GM12878 (cell line): ENCODE measurements at regions not wholly inside any gene's neighbourhood (a gene's known extent, or its start where the extent isn't known, plus 50 kb on each side); places are given as distances from the start of the nearest gene placed in this dataset.

Experiments
- MXI1 ChIP-seq: fragments of 150-350 bp; IDR thresholded peaks from 2 replicates; pipeline ENCODE4 v1.6.1; 2011; ENCODE audit warnings: low read depth, mild to moderate bottlenecking, inconsistent platforms, low read length, improper control_type of control experiment
- POLR2A ChIP-seq: IDR thresholded peaks from 2 replicates; pipeline ENCODE4 v1.6.1; 2011; ENCODE audit warnings: low read depth, mild to moderate bottlenecking, low read length
- TF ChIP-seq, protein P1 (sequence below), 3 experiments: IDR thresholded peaks in 2 of 3; conservative IDR thresholded peaks in 1 of 3; 2 replicates each; pipeline ENCODE4 v1.5.1; 2011; ENCODE audit warnings: low read depth in 3 of 3, low read length in 3 of 3, mild to moderate bottlenecking in 3 of 3, control low read depth in 2 of 3, moderate library complexity in 2 of 3, inconsistent platforms in 1 of 3, mixed read lengths in 1 of 3; ENCODE audit not compliant: control insufficient read depth in 2 of 3, insufficient read depth in 1 of 3; ENCODE audit errors: extremely low read depth in 1 of 3
- TF ChIP-seq, protein P2 (sequence below): fragments of 450-650 bp; IDR thresholded peaks from 2 replicates; pipeline ENCODE4 v1.6.1; 2017; ENCODE audit warnings: borderline replicate concordance

DNA sequence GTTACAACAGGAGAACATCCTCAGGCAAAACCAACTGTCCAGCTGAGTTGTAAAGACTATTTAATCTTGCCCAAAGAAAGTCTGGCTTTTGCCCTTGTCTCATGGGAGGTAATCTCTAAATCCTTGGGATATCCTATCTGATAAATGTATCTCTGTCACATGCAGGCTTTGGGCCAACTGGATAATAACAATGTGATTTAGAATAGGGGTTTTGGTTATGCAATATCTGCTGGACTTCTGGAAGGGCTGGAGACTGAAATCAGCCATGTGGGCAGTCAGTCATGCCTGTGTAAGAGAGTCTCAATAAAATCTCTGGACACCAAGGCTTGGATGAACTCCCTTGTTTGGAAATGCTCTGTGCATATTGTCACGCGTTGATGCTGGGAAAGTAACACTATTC is 56.3 kb upstream of the PRL start:
- no peak for TF ChIP-seq POLR2A
- TF ChIP-seq, protein P1, sequence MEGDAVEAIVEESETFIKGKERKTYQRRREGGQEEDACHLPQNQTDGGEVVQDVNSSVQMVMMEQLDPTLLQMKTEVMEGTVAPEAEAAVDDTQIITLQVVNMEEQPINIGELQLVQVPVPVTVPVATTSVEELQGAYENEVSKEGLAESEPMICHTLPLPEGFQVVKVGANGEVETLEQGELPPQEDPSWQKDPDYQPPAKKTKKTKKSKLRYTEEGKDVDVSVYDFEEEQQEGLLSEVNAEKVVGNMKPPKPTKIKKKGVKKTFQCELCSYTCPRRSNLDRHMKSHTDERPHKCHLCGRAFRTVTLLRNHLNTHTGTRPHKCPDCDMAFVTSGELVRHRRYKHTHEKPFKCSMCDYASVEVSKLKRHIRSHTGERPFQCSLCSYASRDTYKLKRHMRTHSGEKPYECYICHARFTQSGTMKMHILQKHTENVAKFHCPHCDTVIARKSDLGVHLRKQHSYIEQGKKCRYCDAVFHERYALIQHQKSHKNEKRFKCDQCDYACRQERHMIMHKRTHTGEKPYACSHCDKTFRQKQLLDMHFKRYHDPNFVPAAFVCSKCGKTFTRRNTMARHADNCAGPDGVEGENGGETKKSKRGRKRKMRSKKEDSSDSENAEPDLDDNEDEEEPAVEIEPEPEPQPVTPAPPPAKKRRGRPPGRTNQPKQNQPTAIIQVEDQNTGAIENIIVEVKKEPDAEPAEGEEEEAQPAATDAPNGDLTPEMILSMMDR (IDR thresholded peaks at IDR 0.05 in 2 of 3, conservative IDR thresholded peaks at IDR 0.05 in 1 of 3; ENCODE audit: control insufficient read depth in 2 of 3, extremely low read depth in 1 of 3, insufficient read depth in 1 of 3, low read depth in 3 of 3, low read length in 3 of 3), result no peak
- no peak for TF ChIP-seq MXI1
- TF ChIP-seq, protein P2, sequence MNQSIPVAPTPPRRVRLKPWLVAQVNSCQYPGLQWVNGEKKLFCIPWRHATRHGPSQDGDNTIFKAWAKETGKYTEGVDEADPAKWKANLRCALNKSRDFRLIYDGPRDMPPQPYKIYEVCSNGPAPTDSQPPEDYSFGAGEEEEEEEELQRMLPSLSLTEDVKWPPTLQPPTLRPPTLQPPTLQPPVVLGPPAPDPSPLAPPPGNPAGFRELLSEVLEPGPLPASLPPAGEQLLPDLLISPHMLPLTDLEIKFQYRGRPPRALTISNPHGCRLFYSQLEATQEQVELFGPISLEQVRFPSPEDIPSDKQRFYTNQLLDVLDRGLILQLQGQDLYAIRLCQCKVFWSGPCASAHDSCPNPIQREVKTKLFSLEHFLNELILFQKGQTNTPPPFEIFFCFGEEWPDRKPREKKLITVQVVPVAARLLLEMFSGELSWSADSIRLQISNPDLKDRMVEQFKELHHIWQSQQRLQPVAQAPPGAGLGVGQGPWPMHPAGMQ, result no peak
